ENCODE measurements at regions not wholly inside any gene's neighbourhood (a gene's known extent, or its start where the extent isn't known, plus 50 kb on each side); places are given as distances from the start of the nearest gene placed in this dataset.

DNA sequence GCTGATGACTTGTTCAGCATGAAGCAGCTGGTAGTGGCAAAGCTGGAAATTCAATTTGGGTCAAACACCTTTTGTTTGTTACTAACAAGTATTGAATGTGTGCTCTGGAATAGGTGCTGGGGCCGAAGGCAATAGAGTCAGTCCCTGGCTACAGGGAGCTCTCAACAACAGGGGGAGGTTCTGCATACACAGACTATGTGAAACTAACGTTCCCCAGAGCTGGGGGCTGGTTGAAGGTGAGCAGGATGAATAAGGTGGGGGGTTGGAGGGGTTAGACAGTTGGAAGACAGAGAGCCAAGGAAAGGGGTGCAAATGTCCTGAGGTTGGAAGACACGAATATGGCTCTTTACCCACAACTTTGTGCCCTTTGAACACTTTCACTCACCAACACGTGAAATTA lies 84.1 kb upstream of the PLPP4 start:
- TF ChIP-seq, protein P1, sequence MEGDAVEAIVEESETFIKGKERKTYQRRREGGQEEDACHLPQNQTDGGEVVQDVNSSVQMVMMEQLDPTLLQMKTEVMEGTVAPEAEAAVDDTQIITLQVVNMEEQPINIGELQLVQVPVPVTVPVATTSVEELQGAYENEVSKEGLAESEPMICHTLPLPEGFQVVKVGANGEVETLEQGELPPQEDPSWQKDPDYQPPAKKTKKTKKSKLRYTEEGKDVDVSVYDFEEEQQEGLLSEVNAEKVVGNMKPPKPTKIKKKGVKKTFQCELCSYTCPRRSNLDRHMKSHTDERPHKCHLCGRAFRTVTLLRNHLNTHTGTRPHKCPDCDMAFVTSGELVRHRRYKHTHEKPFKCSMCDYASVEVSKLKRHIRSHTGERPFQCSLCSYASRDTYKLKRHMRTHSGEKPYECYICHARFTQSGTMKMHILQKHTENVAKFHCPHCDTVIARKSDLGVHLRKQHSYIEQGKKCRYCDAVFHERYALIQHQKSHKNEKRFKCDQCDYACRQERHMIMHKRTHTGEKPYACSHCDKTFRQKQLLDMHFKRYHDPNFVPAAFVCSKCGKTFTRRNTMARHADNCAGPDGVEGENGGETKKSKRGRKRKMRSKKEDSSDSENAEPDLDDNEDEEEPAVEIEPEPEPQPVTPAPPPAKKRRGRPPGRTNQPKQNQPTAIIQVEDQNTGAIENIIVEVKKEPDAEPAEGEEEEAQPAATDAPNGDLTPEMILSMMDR (IDR thresholded peaks at IDR 0.05; ENCODE audit: low read depth, low read length, poor library complexity, severe bottlenecking) = no peak
- no peak for TF ChIP-seq EZH2phosphoT487 (IDR thresholded peaks at IDR 0.05; ENCODE audit: borderline replicate concordance, low read length)
